Spleen (tissue), 7 donors: ENCODE measurements at regions not wholly inside any gene's neighbourhood (a gene's known extent, or its start where the extent isn't known, plus 50 kb on each side); places are given as distances from the start of the nearest gene placed in this dataset.

Experiments used
- CTCF ChIP-seq, 11 experiments: fragments of 200-600 bp in 7 of 11; fragments of 450-650 bp in 4 of 11; sonication (generic) in 4 of 11; IDR thresholded peaks in 8 of 11; conservative IDR thresholded peaks in 3 of 11; 1 replicate in 7 of 11; 2 replicates in 4 of 11; pipeline versions ENCODE4 v1.4.0 to v1.8.0; 2016 to 2021; ENCODE audit warnings: antibody characterized with exemption in 11 of 11, inconsistent platforms in 4 of 11, mild to moderate bottlenecking in 1 of 11
- POLR2A ChIP-seq, 3 donors: fragments of 450-650 bp; IDR thresholded peaks; one replicate each; pipeline ENCODE4 v1.5.1; 2017; ENCODE audit warnings: antibody characterized with exemption in 3 of 3, mild to moderate bottlenecking in 1 of 3
- POLR2AphosphoS5 ChIP-seq, 3 donors: sonication (generic); formaldehyde crosslinking; IDR thresholded peaks; one replicate each; pipeline ENCODE4 v1.5.1; 2017; ENCODE audit warnings: antibody characterized with exemption in 3 of 3
- donor health status: DM: no; HTN: no; CAD: no; lungs with moderate emphysema.
- donor health status: DM: no; HTN: no; CAD: no.
- donor health status: DM: no; HTN: no; CAD: no.

DNA sequence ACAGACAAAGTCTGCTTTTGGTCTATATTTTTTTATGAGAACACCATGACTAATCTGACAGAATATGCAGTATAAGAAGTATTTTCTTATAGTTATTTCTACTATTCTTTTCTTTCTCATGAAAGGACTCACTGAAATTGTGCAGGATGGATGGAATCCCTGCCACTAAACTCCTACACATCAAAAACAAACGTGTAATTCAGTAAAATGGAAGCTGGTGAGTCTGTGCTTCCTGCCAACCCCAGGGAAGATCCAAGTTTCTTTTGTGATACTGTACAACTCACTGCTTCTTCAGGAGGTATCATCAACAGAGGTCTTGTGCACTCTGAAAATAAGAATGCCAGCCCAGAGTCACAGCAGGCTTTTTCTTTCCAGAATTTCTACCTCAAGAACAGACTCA lies 241.2 kb downstream of the MRPL39 start:
- TF ChIP-seq CTCF (IDR thresholded peaks at IDR 0.05 in 8 of 11, conservative IDR thresholded peaks at IDR 0.05 in 3 of 11) (no peak), POLR2A (IDR thresholded peaks at IDR 0.05) (no peak), POLR2AphosphoS5 (IDR thresholded peaks at IDR 0.05) (no peak)
